Middle frontal gyrus (tissue), 1 donor: ENCODE measurements at regions not wholly inside any gene's neighbourhood (a gene's known extent, or its start where the extent isn't known, plus 50 kb on each side); places are given as distances from the start of the nearest gene placed in this dataset.

Source experiments
- DNase-seq: peaks from one replicate; pipeline ENCODE4 v3.0.0-alpha.2; 2015; ENCODE audit warnings: low spot score; ENCODE audit errors: extremely low spot score

DNA sequence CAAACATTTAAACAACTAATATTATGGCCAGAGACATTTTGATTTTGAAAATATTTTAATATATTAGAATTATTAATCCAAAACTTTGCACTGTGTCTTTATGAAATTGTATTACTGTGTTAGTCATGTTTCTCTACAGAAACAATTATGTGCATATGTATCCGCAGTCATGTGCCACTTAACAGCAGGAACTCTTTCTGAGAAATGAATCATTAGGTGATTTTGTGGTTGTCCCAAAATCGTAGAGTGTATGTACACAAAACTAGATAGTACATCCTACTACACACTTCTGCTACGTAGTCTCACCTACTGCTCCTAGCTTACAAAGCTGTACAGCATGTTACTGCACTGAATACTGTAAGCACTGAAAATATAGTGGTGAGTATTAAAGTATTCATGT, 479.2 kb upstream of the DSEL start:
- DNase-seq: no peak

DNA sequence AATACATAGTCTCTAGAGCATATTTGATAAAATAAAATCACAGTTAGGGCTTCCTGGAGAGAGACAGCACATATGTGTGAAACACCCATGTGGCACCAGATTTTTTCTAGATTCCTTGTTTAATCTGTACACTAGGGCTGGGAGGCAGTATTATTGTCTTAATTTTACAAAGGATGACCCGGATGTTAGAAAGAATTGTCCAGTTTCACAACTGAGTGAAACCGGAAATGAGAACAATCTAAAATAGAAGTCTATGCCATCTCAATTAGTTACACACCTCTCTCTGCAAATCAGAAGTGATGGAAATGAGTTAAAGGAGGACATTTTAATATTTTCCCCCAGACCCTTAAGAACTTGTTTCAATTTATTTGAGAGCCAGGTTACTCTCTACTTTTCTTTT, 463.7 kb upstream of the DSEL start:
- DNase-seq: no peak

DNA sequence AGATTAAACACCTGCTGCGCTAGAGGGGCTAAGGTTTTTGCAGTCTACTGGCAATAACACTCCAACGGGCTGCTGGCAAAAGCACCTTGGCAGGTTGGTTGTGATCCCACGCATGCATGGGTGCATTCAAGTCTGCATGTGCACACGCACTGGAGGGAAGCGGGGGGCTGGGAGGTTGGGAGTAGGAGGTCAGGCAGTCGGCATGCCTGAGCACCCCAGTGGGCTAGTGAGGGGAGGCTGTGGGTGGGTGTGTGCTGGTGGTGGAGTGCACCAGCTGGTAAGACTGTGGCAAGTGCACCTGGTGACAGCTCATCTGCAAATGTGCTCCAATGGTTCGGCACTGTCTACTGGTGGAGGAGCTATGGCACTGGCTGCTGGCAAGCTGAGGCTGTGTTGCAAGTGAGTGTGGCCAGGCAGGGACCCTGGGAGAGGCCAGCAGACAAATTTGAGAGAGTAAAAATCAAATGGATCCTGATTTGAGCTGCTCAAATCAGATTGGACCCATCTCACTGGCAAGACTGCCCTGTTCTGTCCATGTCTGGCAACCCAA, 460.6 kb upstream of the DSEL start:
- DNase-seq: no peak

DNA sequence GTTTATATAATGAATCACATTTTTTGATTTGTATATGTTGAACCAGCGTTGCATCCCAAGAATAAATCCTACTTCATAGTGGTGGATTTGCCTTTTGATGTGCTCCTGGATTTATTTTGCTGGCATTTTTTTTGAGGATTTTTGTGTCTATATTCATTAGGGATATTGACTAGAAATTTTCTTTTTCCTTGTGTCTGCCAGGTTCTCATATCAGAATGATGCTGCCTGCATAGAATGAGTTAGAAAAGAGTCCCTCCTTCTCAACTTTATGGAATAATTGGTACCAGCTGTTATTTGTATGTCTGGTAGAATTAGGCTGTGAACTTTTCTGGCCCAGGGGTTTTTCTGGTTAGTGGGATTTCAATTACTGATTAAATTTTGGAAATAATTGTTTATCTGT, 457.4 kb upstream of the DSEL start:
- DNase-seq: no peak

DNA sequence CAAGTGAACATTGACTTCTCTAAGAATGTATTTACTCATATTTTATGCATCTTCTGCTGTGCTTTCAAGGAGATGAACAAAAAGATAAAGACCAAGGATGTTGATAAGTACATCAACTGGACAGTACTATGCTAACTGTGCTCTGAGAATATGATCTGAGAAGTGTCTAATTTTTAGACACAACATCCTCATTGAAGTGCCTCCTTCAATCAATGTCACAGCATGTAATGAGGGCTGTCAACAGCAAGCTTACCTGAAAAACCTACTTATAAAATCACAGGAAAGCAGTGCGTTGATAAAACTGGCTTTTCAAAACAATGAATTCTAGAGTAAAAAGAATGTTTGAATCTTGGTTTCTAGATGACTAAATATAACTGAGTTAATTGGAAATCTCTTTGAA, 452.9 kb upstream of the DSEL start:
- no peak for DNase-seq

DNA sequence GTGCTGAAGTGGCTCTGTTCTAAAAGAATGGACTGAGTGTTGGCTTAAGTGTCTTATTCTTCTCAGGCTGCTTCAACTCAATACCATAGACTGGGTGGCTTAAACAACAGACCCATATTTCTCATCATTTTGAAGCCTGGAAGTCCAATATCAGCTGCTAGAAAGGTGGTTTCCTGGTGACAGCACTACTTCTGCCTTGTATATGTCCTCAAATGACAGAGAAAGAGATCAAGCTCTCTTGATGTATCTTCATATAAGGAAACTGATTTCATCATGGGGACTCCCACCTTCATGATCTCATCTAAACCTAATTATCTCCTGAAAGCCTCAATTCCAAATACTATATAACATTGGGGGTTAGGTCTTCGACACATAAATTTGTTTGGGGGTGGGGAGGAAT, 449.7 kb upstream of the DSEL start:
- DNase-seq: no peak

DNA sequence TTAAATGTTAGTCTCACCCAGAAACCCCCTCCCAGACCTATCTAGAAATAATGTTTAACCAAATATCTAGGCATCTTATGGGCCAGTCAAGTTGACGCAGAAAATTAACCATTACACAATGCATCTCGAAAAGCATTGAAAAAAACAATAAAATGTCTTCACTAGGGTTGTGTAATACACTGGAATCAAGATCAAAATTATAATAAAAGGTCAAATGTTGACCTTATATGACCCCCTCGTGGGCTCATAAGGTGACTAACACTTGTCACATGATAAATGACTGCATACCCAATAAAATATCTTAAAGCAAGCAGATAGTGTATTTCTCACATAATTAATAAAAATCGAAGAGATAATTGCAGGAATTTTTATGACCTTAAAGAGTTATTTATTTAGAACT, 447.9 kb upstream of the DSEL start:
- no peak for DNase-seq

DNA sequence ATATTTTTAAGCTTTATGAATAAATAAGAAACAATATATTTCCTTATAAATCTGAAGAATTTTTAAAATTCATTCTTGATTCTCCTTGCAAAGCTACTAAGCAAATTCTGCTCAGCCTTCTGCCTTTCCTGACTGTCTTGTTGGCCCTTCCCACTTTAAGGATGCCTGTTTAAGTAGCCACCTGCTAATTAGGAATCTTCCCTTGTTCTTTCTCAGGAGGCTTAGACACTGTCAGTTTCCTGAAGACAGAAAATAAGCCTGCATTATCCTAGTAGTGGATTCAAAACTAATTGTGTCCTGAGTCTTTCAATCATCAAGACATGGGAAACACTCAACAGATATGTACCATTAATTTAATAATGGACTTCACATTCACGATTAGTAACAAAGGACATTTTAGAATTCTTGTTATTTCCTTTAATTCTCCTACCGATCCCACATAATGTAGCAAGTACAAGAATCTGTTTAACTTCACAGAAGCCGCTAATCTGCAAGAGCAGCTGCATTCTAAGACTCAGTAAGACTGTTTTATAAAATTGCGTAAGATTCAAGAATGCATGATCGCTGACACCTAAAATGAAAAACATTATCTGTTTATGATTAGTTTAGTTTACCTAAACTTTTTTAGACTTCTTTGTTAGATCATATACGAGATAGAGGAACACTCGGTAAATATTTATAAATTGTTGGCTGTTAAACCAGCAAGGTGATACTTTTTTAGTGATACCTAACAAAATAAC, 445.4 kb upstream of the DSEL start:
- no peak for DNase-seq

DNA sequence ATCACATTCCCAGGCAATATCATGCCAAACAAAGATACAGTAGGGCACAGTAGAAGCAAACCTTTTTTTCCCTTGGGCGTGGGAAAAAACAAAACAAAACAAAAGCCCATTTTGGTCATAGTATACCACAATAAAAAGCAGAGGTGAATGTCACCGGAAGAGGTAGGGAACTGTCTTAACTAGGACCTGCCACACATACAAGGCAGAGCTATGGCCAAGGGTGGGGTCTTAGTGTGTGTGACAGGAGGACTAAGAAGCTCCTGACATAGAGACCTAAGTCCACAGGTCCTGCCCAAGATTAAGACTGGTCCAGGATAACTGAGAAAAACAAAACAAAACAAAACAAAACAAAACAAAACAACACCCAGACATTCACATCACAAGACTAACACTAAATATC, 441.2 kb upstream of the DSEL start:
- DNase-seq: no peak

DNA sequence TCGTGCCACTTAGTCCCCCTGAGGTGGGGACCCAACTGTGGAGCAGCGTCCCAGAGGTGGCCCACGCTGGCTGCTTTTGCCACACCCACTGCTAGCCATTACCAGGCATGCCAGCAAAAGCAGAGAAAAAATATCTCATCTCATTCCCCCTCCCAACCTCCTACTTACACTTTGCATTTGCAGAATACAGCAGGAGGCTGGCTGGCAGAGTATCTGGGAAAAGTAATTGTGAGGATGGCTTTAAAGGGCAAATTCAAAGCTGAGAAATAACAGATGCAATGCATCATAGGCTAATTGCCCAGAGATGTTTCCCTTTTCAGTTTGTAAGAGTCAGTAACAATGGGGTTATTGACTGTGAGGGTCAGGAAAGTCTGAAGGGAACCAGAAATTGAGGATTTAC, 438.1 kb upstream of the DSEL start:
- DNase-seq: no peak

DNA sequence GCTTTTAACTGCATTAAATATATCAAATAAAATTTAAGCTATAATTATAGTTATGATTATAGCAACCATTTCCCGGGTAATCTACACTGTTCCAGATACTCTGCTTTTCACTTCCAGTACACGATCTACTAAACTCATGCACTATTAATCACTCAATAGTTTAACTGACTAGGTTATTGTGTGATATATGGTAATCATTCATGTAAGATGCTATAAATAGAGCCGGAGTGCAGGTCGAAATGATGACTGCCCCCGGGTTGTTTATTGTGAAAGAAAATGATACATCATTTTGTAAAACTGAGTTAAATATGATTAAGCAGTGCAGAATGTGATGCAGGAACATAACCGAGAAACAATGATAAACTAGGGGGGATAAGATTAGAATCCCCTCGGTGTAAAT, 434.6 kb upstream of the DSEL start:
- no peak for DNase-seq

DNA sequence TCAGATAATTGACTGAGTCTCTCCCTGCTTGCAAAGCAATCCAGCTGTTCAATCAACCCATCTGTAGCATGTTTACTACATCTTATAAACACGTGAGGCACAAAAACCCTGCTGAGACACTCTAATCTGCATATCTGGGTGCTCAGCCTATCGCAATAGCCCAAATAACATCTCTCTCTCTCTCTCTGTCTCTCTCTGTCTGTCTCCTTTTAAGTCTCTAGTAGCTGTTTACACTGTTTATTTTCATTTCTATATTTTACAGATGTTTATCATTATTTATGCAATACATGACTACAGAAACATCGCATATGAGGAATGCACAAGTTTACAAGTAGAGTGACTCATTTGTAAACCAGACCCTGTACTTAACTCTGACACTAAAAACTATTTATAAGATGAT, 422.1 kb upstream of the DSEL start:
- DNase-seq: no peak

DNA sequence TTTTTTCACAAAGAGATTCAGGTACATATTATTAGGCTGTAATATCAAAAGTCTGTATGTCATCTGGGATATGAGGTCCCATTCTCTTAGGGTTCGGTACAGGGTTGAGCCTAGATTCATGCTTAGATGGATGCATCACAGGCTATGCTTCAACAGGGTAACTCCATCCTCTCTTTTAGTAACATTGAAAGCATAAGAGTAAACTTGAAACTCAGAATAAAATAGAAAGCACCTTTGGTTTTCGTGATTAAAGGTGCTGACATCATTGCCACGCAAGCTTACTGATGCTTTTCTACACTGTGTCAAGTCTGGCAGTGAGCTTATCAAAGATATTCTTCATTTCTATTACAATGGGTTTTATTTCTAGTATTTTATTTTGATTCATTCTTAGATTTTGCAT, 419.1 kb upstream of the DSEL start:
- DNase-seq: no peak

DNA sequence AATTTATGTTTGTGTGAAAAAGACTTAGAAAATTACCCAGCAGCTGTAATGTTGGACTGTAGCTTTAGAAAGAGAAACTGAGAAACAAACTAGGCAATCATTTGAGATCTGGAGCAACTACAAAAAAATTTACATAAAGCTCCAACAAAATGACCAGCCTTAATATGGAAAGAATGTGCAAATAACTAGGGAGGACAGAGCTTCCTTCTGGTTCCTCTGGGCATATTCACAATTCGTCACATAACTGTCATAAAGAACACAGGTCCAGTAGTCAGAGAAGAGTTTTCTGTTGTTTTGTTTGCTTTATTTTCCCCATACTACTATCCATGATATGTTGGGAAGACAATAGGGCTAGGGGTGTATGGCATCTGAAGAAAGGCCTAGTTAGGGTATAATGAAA, 416.8 kb upstream of the DSEL start:
- DNase-seq: no peak

DNA sequence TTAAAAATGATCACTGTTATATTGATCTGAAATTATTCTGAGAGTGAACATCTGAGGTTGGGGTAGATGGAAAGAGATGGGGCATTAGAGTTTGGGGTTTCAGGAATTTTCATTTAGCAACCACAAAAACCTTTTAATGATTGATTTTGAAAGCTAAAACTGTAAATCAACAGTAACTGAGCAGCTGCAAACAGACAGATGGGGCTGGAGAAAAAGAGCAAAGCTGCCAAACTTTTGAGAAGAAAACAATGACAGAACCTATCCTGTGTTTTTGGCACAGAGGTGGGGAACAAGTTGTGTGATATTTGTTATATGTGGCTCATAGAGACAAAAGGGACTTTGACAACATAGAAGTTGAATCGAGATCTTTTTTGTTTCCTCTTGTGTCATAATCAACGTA, 415.8 kb upstream of the DSEL start:
- DNase-seq: no peak

DNA sequence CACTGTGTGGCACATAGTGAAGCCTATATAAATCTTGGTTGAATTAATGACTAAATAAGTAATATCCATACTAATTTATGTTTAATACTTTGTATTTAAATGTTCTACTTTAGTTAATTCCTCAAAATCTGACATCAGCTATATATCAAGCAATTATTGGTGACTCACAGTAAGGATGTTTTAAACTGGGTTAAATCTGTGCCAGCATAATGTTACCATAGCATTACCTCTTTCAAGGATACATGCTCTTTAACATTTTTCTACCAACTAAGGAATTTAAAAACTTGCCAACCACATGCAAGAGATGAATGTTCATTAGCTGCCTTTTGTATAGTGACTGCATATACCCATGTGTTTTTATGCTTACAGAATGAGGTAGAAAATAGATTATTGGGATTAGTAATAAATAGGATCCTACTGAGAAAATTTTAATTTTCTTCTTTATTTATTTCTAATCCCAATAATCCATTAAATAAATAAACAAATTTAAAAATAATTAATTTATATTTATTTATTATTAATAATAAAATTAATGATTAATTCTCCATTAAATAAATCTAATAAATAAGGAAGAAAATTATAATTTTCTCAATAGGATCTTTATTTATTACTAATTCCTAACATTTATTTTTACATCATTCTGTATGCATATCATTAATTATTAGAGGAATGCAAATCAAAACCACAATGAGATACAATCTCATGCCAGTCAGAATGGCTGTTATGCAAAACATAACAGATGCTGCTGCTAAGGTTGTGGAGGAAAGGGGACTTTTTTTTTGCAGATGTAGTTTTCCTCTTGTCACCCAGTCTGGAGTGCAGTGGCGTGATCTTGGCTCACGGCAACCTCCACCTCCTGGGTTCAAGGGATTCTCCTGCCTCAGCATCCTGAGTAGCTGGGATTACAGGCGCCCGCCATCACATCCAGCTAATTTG, 410.7 kb upstream of the DSEL start:
- no peak for DNase-seq

DNA sequence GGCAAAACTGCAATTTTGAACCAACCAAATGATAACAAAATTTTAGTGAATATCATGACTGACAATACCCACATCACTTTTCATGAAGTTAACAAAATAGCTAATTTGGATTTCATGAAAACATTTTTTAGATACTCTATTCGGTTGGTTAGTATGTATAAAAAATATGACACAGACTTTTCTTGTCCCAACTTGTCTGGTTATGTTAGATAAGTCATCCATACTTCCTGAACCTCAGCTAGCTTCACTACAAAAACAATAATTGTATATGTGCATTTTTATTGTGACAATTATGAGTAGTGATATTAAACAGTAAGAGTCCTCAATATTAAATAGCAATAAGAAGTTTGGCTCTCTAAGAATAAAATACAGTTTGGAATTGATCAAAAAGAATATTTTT, 408.1 kb upstream of the DSEL start:
- DNase-seq: no peak

DNA sequence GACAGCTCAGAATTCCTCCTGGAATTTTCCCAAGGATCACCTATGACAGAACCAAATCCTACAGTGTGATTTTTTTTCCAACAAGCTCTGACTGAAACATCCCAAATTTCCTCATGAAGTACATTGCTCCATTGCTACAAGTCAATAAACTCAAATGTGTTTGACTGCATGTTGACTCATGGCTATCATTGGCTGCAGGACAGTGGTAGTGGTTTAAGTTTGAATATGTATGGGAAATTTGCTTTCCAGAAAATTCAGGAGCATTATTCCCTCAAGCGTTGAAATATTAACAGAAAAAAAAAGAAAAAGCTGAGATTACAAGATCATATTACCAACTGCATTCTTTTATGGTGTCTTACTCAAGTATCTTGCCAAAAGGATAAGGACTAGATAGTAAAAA, 402.8 kb upstream of the DSEL start:
- DNase-seq: no peak

DNA sequence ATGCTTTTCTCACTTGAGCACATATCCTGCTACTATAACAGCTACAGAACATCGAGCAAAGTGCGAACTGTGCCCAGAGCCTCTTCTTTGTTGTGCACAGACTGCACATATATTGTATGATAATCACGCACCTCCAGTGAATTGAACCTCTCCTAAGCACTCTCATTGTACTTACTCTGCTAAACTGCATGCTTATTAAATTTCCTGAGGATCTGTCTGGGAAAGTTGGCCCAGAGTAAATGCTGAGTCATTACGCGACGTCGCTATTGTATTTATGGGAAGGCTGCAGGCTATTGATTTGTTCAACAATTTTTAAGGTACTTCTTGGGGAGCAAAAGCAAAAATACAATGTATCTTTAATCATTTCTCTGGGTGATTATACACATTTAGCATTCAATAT, 399.6 kb upstream of the DSEL start:
- DNase-seq: no peak

DNA sequence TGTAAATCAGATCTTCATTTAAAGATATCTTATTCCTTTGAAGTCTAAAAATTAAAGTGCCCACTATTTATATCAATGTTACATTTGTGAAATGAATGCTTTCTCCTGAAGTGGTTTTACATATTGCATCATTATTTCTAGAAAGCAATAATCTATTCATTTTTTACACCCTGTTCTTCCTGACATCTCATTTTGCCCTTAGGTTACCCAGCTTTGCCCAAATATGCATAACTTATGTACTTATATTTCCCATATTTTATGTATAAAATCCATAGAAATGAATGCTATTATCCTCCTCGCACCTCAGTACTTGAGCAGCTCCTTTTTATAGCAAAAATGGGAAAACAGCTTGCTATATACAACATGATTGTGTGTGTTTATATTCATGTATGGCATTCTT, 396.5 kb upstream of the DSEL start:
- DNase-seq: no peak

DNA sequence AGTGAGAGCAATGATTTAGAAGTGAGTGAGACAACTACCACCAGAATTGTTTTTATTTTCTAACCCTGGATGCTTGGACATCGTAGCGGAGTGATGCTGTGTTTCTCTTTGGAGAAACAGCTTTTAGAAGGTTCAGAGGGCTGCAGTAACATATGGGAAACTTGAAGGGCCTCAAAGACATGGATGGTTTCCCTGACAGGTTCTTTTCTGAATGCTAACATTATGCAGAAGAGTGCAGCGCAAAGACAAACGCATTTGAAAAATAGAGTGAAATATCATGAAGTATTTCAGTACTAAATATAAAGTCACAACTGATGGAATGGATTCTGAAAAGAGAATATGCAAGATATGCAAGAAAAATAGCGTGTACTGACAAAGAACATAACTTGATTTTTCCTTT, 385.1 kb upstream of the DSEL start:
- no peak for DNase-seq

DNA sequence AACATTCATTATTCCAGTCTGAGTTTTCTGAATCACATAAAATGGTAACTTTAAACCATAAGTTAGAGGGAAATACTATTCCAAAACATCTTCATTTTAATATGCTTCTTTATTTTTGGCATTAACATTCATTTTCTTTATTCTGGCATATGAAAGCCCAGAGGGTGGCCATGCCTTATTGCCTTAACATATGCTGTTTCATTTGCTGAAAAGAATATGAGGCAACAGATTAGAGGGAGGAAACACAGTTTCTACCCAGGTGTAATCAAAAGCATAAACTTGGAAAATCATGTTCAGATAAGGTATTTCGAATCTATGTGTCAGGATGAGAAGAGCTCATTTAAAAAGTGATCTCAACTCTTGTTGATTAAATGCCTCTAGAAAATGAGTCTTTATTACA, 379.9 kb upstream of the DSEL start:
- DNase-seq: no peak

DNA sequence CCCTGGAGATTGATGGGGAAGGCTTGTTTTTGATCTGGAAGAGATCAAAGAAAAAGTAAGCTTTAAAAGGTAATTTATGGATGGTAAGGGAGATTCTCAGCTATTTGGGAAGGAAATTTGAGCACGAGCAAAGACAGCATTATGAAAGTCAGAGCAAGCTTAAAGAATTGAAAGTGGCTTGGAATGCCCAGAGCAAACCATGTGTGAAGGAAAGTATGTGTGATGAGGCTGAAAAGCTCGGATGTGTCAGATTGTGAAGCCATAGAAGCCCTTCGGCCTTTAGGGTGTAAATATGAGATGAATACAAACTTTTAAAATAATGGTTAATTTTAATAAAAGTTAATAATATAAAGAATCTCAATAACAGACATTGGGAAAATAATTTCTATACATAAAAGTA, 377.4 kb upstream of the DSEL start:
- no peak for DNase-seq
